Stomach (tissue), 8 donors: ENCODE measurements at regions not wholly inside any gene's neighbourhood (a gene's known extent, or its start where the extent isn't known, plus 50 kb on each side); places are given as distances from the start of the nearest gene placed in this dataset.
"Not testable (repeated sequence)": the region's sequence is repeated elsewhere in the genome, so short reads cannot be mapped to it uniquely, and the experiment has no call there.

Experiments used
- DNase-seq, 2 donors: peaks; one replicate each; pipeline versions ENCODE4 v3.0.0 to v3.0.0-alpha.2; 2013 to 2019
- H3K27ac ChIP-seq, 5 donors: fragments of 200-600 bp in 4 of 5; sonication (generic) in 4 of 5; one replicate each; pipeline ENCODE4 v1.5.1; 2013 to 2019; ENCODE audit warnings: mild to moderate bottlenecking in 1 of 5, moderate library complexity in 1 of 5
- H3K27me3 ChIP-seq, 3 donors: fragments of 200-600 bp; sonication (generic); one replicate each; pipeline ENCODE4 v1.5.1; 2017 to 2019; ENCODE audit warnings: mixed run types in 1 of 3
- H3K36me3 ChIP-seq, 4 donors: fragments of 200-600 bp; sonication (generic); 1 replicate in 3 of 4; 2 replicates in 1 of 4; pipeline ENCODE4 v1.5.1; 2016 to 2019
- H3K4me1 ChIP-seq, 4 donors: fragments of 200-600 bp; sonication (generic); one replicate each; pipeline ENCODE4 v1.5.1; 2016 to 2019
- H3K4me3 ChIP-seq, 4 donors: fragments of 200-600 bp; sonication (generic) in 3 of 4; one replicate each; pipeline ENCODE4 v1.5.1; 2016 to 2019; ENCODE audit warnings: mild to moderate bottlenecking in 1 of 4
- H3K9me3 ChIP-seq, 4 donors: fragments of 200-600 bp; sonication (generic); one replicate each; pipeline ENCODE4 v1.5.1; 2016 to 2019
- EP300 ChIP-seq: sonication (generic); formaldehyde crosslinking; IDR thresholded peaks from one replicate; pipeline ENCODE4 v1.6.1; 2017; ENCODE audit warnings: antibody characterized with exemption
- POLR2A ChIP-seq, 4 donors: fragments of 450-650 bp; IDR thresholded peaks; one replicate each; pipeline ENCODE4 v1.6.1; 2016; ENCODE audit warnings: antibody characterized with exemption in 4 of 4, control low read depth in 2 of 4, mild to moderate bottlenecking in 1 of 4, moderate library complexity in 1 of 4
- POLR2AphosphoS5 ChIP-seq, 3 donors: sonication (generic); formaldehyde crosslinking; IDR thresholded peaks; one replicate each; pipeline ENCODE4 v1.6.1; 2016; ENCODE audit warnings: antibody characterized with exemption in 3 of 3
- WGBS, 5 donors: extraction: QIAGEN DNeasy Blood & Tissue Kit in 3 of 5; methylation state at CpG; one replicate each; pipeline versions ENCODE4 v1.1.5 to v1.1.7; 2013 to 2018; 5-methylcytosine and 5-hydroxymethylcytosine counted together
- intact Hi-C: fragments of 100-400 bp; cut with DNase I; formaldehyde crosslinking; loops from one replicate; pipeline ENCODE4 v1.15.1; 2023; ENCODE audit warnings: low total_unique reads
- TF ChIP-seq, protein P1 (sequence below), 7 experiments: fragments of 450-650 bp in 4 of 7; fragments of 200-600 bp in 3 of 7; sonication (generic) in 3 of 7; IDR thresholded peaks; one replicate each; pipeline ENCODE4 v1.5.1; 2016 to 2019; ENCODE audit warnings: antibody characterized with exemption in 7 of 7, control low read depth in 2 of 7, mild to moderate bottlenecking in 1 of 7
- donor health status: healthy with polysubstance abuse.
- donor health status: Bipolar disorder and iron deficiency.
- donor health status: healthy.

DNA sequence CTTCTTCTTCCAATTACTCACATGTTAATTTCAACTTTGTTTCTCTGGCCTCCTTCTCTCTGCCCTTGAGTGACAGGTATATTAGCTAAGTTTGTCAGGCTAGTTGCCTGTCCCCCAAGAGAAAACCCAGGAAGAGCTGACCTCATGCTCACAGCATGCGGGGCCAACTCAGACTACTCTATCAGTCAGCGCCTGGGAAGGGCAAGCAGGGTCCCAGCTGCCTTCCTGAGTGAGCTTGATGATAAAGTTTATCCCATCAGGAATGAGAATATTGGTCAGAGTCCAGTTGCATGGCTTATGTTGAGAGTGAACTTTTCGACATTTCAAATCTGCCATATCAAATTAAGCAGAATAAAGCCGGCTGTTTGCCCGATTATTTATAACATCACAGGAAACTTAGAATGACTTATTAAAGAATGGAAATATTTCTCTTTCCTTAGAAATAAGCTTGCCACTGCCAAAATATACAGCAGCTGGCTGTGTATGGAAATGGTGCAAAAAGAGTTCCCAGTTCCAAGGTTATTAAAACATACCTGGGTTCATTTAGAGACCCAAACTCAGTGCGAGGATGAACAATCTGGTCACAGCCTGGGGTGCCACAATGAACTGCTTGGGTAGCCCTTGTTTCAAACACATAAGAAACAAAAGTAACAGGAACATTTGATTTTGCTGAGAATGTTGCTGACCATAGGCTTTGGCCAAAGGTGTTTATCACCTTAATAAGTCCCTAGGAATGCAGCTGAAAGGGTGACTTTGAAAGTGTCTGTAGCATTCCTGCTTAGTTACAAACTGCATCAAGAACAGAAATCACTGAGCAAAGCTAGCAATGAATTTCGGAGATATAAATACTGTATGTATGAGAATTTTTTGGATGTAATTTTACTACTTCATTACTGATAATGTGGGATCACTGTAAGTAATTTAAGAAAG lies 1553.8 kb upstream of the FLRT2 start:
- peaks cover 0 to 16% (median 8%) of the 10 kb centered on the region in 4 donors for H3K4me1 ChIP-seq
- no peaks in the 10 kb centered on the region for H3K36me3 ChIP-seq
- intact Hi-C loops, result no loop called here
- H3K27me3 ChIP-seq, result no peaks in the 10 kb centered on the region
- DNase-seq, result peak in 1 of 2 donors; percentile 79
- H3K9me3 ChIP-seq, result no peaks in the 10 kb centered on the region
- H3K27ac ChIP-seq, result no peak overlapping the region
- no peak overlapping the region for H3K4me3 ChIP-seq
- TF ChIP-seq EP300 (no peak), POLR2AphosphoS5 (IDR thresholded peaks at IDR 0.05) (peak in 1 of 3 donors; percentile 15), POLR2A (IDR thresholded peaks at IDR 0.05) (no peak)
- TF ChIP-seq, protein P1, sequence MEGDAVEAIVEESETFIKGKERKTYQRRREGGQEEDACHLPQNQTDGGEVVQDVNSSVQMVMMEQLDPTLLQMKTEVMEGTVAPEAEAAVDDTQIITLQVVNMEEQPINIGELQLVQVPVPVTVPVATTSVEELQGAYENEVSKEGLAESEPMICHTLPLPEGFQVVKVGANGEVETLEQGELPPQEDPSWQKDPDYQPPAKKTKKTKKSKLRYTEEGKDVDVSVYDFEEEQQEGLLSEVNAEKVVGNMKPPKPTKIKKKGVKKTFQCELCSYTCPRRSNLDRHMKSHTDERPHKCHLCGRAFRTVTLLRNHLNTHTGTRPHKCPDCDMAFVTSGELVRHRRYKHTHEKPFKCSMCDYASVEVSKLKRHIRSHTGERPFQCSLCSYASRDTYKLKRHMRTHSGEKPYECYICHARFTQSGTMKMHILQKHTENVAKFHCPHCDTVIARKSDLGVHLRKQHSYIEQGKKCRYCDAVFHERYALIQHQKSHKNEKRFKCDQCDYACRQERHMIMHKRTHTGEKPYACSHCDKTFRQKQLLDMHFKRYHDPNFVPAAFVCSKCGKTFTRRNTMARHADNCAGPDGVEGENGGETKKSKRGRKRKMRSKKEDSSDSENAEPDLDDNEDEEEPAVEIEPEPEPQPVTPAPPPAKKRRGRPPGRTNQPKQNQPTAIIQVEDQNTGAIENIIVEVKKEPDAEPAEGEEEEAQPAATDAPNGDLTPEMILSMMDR (IDR thresholded peaks at IDR 0.05), result no peak
- 38 to 69% (median 57%) methylated on average over 7 of the region's 7 CpGs for WGBS, 5 donors

DNA sequence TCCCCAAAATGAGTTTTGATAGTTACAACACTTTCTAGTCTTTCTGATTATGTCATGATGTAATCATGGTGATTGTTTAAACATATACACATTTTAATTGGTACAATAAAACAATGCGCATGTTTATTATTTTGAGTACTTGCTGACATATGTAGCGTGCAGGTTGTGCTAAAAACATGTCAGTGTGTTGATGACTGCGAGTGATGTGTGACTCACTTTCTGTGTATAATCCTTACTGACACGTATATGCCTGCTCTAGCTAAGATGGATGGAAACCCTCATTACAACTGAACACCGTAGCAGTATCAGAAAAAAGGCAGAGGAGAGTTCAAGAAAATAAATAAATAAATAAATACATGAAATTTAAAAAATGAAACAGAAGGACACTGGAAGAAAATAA lies 1552.4 kb upstream of the FLRT2 start:
- WGBS, 5 donors, result 90 to 95% (median 94%) methylated on average over 5 of the region's 5 CpGs
- H3K27me3 ChIP-seq, result no peaks in the 10 kb centered on the region
- H3K27ac ChIP-seq, result no peak overlapping the region
- H3K4me1 ChIP-seq, result peaks cover 0 to 16% (median 8%) of the 10 kb centered on the region in 4 donors
- no peak for DNase-seq
- TF ChIP-seq EP300 (no peak), POLR2A (IDR thresholded peaks at IDR 0.05) (no peak), POLR2AphosphoS5 (IDR thresholded peaks at IDR 0.05) (no peak)
- TF ChIP-seq, protein P1 (IDR thresholded peaks at IDR 0.05), result no peak
- H3K36me3 ChIP-seq, result no peaks in the 10 kb centered on the region
- no peak overlapping the region for H3K4me3 ChIP-seq
- H3K9me3 ChIP-seq, result peaks cover 0 to 8% (median 0%) of the 10 kb centered on the region in 4 donors
- intact Hi-C loops, result no loop called here

DNA sequence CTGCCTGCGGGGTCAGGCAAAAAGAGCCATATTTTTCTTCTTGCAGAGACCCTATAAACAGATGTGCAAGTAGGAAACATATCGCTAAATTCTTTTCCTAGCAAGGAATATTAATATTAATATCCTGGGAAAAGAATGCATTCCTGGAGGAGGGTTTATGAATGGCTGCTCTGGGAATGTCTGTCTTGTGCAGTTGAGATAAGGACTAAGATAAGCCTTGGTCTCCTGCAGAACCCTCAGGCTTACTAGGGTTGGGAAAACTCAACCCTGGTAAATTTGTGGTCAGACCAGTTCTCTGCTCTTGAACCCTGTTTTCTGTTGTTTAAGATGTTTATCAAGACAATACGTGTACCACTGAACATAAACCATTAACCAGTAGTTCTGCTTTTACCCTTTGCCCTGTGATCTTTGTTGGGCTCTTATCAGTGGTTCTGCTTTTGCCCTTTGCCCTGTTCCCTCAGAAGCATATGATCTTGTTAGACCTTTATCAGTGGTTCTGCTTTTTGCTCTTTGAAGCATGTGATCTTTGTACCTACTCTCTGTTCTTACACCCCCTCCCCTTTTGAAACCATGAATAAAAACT lies 1548.2 kb upstream of the FLRT2 start:
- H3K27ac ChIP-seq, H3K4me3 ChIP-seq, H3K36me3 ChIP-seq, H3K9me3 ChIP-seq, H3K27me3 ChIP-seq, H3K4me1 ChIP-seq, intact Hi-C loops, DNase-seq: not testable (repeated sequence)
- 76 to 84% (median 79%) methylated on average over 3 of the region's 3 CpGs for WGBS, 5 donors

DNA sequence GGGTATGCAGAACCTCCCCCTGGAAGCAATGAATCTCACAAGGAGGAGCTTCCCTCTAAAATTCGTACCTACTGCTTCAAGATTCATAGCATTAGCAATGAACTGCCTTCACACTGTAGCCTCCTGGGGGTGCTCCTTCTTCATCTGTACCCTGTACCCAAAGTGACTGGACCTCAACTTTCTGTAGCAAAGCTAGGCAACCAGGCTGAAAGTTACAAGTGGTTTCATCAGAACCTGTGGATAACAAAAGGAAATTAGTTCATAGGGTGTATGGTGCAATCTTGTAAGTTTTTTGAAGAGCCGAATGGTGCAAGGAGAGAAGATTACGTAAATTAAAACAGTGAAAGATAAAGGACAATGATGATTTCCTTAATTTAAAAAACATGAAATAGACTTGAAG lies 1541.7 kb upstream of the FLRT2 start:
- DNase-seq, result no peak
- Histone ChIP-seq H3K4me3 (no peak overlapping the region), H3K4me1 (no peaks in the 10 kb centered on the region), H3K36me3 (no peaks in the 10 kb centered on the region), H3K27ac (no peak overlapping the region), H3K9me3 (no peaks in the 10 kb centered on the region), H3K27me3 (no peaks in the 10 kb centered on the region)
- WGBS, 5 donors, result 68 to 84% (median 77%) methylated on average over 3 of the region's 3 CpGs
- TF ChIP-seq EP300 (no peak), POLR2A (IDR thresholded peaks at IDR 0.05) (no peak), POLR2AphosphoS5 (IDR thresholded peaks at IDR 0.05) (no peak)
- TF ChIP-seq, protein P1 (IDR thresholded peaks at IDR 0.05), result no peak
- intact Hi-C loops, result no loop called here

DNA sequence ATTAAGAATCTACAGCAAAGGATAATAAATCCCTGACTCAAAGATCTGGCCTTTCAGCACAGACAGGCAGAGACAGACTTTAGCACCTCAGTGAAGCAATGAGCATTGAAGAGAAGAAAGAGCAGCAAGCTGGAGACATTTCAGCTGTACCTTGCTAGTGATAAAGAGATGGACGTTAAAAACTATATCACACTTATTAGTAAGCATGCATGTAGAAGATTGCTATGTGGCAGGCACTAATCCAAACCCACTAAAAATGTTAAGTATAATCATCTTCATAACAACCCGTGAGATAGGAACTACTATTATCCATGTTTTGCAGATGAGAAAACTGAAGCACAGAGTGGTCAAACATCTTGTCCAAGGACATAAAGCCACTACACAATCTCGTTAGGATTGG lies 1538.3 kb upstream of the FLRT2 start:
- H3K27me3 ChIP-seq, result no peaks in the 10 kb centered on the region
- no peak for DNase-seq
- H3K9me3 ChIP-seq, result no peaks in the 10 kb centered on the region
- TF ChIP-seq POLR2AphosphoS5 (IDR thresholded peaks at IDR 0.05) (no peak), POLR2A (IDR thresholded peaks at IDR 0.05) (no peak), EP300 (no peak)
- TF ChIP-seq, protein P1 (IDR thresholded peaks at IDR 0.05), result no peak
- H3K36me3 ChIP-seq, result no peaks in the 10 kb centered on the region
- no peaks in the 10 kb centered on the region for H3K4me1 ChIP-seq
- H3K4me3 ChIP-seq, result no peak overlapping the region
- intact Hi-C loops, result no loop called here
- WGBS, 5 donors, result 72 to 86% (median 82%) methylated on average over 3 of the region's 3 CpGs
- H3K27ac ChIP-seq, result no peak overlapping the region
